Erythroblast (primary cell): ENCODE measurements at regions not wholly inside any gene's neighbourhood (a gene's known extent, or its start where the extent isn't known, plus 50 kb on each side); places are given as distances from the start of the nearest gene placed in this dataset.

Experiments used
- GATA1 ChIP-seq: IDR thresholded peaks from 2 replicates; pipeline ENCODE4 v1.6.1; 2011; ENCODE audit warnings: low read depth, mild to moderate bottlenecking, control low read depth, low read length, moderate library complexity
- POLR2A ChIP-seq: IDR thresholded peaks from 2 replicates; pipeline ENCODE4 v1.6.1; 2011; ENCODE audit warnings: mild to moderate bottlenecking, low read length

DNA sequence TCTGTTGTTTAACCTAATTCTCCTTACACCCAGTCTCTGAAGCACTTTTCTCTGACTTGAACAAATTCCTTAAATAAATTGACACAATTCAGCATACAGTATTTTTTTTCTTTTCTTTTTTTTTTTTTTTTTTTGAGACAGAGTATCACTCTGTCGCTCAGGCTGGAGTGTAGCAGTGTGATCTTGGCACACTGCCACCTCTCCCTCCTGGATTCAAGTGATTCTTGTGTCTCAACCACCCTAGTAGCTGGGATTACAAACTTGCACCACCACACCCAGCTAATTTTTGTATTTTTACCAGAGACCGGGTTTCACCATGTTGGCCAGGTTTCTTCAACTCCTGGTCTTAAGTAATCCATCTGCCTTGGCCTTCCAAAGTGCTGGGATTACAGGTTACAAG lies 1498.1 kb upstream of the PCDH10 start:
- TF ChIP-seq POLR2A (no peak), GATA1 (no peak)
